HepG2 (cell line): ENCODE measurements at regions not wholly inside any gene's neighbourhood (a gene's known extent, or its start where the extent isn't known, plus 50 kb on each side); places are given as distances from the start of the nearest gene placed in this dataset.

Source experiments
- ATM ChIP-seq: fragments of 450-650 bp; IDR thresholded peaks from 2 replicates; pipeline ENCODE4 v1.7.1; 2017; ENCODE audit warnings: mild to moderate bottlenecking, borderline replicate concordance
- ATRX ChIP-seq: sonication (generic); formaldehyde crosslinking; IDR thresholded peaks from 2 replicates; pipeline ENCODE4 v1.4.0; 2020; ENCODE audit warnings: missing genetic modification reagents, borderline replicate concordance
- JDP2 ChIP-seq: sonication (generic); formaldehyde crosslinking; IDR thresholded peaks from 2 replicates; pipeline ENCODE4 v1.8.1; 2022; ENCODE audit warnings: missing genetic modification reagents, borderline replicate concordance
- MTA1 ChIP-seq: sonication (generic); formaldehyde crosslinking; IDR thresholded peaks from 2 replicates; pipeline ENCODE4 v1.4.0; 2020; ENCODE audit warnings: missing genetic modification reagents, mild to moderate bottlenecking, borderline replicate concordance
- NRL ChIP-seq: sonication (generic); formaldehyde crosslinking; IDR thresholded peaks from 2 replicates; pipeline ENCODE4 v1.5.0; 2020; ENCODE audit warnings: missing genetic modification reagents, mild to moderate bottlenecking, moderate library complexity, borderline replicate concordance
- PHF8 ChIP-seq: sonication (generic); formaldehyde crosslinking; IDR thresholded peaks from 2 replicates; pipeline ENCODE4 v1.5.0; 2020; ENCODE audit warnings: missing genetic modification reagents
- PITX1 ChIP-seq: sonication (generic); formaldehyde crosslinking; IDR thresholded peaks from 2 replicates; pipeline ENCODE4 v1.5.1; 2020; ENCODE audit warnings: mild to moderate bottlenecking, missing genetic modification reagents
- RBFOX2 ChIP-seq: fragments of 200-400 bp; formaldehyde crosslinking; IDR thresholded peaks from 2 replicates; pipeline ENCODE4 v1.6.1; 2017; ENCODE audit warnings: low read depth, mild to moderate bottlenecking, low read length
- ZNF777 ChIP-seq: sonication (generic); formaldehyde crosslinking; IDR thresholded peaks from 2 replicates; pipeline ENCODE4 v1.4.0; 2020; ENCODE audit warnings: missing genetic modification reagents
- ZNF781 ChIP-seq: sonication (generic); formaldehyde crosslinking; IDR thresholded peaks from 2 replicates; pipeline ENCODE4 v1.5.1; 2020; ENCODE audit warnings: borderline replicate concordance, mild to moderate bottlenecking, missing genetic modification reagents; ENCODE audit errors: not compliant biosample characterization
- ZZZ3 ChIP-seq: sonication (generic); formaldehyde crosslinking; IDR thresholded peaks from 2 replicates; pipeline ENCODE4 v1.4.0; 2020; ENCODE audit warnings: missing genetic modification reagents, mild to moderate bottlenecking, borderline replicate concordance
- TF ChIP-seq, protein P1 (sequence below): sonication (generic); formaldehyde crosslinking; IDR thresholded peaks from 2 replicates; pipeline ENCODE4 v1.5.1; 2020; ENCODE audit warnings: mild to moderate bottlenecking, moderate library complexity, missing genetic modification reagents
- TF ChIP-seq, protein P2 (sequence below): sonication (generic); formaldehyde crosslinking; conservative IDR thresholded peaks from 2 replicates; pipeline ENCODE4 v1.4.0; 2020; ENCODE audit warnings: missing genetic modification reagents
- TF ChIP-seq, protein P3 (sequence below): sonication (generic); formaldehyde crosslinking; IDR thresholded peaks from 2 replicates; pipeline ENCODE4 v1.9.0; 2021; ENCODE audit warnings: mild to moderate bottlenecking, missing genetic modification reagents
- TF ChIP-seq, protein P4 (sequence below): sonication (generic); formaldehyde crosslinking; IDR thresholded peaks from 2 replicates; pipeline ENCODE4 v1.4.0; 2020; ENCODE audit warnings: missing genetic modification reagents

DNA sequence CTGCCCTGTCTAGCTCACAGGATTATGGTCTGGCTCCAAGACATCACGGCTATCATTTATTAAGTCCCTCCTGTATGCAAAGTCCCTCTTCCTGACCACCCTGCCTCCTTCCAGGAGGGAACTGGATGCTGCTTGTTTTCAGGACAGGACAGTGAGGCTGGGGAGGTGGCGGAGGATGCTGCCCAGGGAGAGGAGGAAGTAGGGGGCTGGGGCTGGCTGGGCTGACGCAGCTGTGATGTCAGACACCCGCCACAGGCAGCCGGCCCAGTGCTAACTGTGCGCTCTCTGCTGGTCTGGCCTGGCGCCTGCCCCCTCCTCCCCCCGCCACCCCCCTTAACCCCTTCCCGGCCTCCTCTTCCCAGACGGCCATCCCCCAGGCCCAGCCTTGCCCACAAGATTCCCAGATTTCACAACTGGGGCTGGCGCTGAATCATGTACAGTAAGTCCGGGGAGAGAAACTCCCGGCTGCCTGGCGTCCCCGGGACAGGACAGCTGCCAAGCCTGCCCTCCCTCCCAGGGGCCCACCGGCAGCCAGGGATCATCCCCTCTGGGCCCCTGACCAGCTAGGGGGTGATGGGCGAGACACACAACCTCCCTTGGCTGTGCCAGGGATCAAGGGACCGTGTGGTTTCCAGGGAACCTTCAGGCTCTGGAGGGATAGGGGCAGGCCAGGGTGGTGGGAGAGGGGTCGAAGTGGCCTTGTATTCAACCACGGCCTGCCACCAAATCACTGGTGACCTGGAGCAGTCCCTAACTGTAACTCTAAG lies 118.1 kb downstream of the CEBPB start (continued):
- TF ChIP-seq, protein P1, sequence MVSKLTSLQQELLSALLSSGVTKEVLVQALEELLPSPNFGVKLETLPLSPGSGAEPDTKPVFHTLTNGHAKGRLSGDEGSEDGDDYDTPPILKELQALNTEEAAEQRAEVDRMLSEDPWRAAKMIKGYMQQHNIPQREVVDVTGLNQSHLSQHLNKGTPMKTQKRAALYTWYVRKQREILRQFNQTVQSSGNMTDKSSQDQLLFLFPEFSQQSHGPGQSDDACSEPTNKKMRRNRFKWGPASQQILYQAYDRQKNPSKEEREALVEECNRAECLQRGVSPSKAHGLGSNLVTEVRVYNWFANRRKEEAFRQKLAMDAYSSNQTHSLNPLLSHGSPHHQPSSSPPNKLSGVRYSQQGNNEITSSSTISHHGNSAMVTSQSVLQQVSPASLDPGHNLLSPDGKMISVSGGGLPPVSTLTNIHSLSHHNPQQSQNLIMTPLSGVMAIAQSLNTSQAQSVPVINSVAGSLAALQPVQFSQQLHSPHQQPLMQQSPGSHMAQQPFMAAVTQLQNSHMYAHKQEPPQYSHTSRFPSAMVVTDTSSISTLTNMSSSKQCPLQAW (CRISPR knock-in tag): peak; percentile 56; the same call in 1 of the 2 replicates
- TF ChIP-seq PHF8: peak; percentile 78
- no peak for TF ChIP-seq ZNF781 (CRISPR knock-in tag)
- TF ChIP-seq RBFOX2: peak; percentile 72
- TF ChIP-seq PITX1: peak; percentile 80
- no peak; the same call in 1 of the 2 replicates for TF ChIP-seq JDP2
- peak; percentile 85; the same call in 1 of the 2 replicates for TF ChIP-seq ATRX (CRISPR knock-in tag)
- TF ChIP-seq, protein P2, sequence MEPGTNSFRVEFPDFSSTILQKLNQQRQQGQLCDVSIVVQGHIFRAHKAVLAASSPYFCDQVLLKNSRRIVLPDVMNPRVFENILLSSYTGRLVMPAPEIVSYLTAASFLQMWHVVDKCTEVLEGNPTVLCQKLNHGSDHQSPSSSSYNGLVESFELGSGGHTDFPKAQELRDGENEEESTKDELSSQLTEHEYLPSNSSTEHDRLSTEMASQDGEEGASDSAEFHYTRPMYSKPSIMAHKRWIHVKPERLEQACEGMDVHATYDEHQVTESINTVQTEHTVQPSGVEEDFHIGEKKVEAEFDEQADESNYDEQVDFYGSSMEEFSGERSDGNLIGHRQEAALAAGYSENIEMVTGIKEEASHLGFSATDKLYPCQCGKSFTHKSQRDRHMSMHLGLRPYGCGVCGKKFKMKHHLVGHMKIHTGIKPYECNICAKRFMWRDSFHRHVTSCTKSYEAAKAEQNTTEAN (CRISPR knock-in tag): no peak
- TF ChIP-seq ZZZ3: no peak
- TF ChIP-seq, protein P3, sequence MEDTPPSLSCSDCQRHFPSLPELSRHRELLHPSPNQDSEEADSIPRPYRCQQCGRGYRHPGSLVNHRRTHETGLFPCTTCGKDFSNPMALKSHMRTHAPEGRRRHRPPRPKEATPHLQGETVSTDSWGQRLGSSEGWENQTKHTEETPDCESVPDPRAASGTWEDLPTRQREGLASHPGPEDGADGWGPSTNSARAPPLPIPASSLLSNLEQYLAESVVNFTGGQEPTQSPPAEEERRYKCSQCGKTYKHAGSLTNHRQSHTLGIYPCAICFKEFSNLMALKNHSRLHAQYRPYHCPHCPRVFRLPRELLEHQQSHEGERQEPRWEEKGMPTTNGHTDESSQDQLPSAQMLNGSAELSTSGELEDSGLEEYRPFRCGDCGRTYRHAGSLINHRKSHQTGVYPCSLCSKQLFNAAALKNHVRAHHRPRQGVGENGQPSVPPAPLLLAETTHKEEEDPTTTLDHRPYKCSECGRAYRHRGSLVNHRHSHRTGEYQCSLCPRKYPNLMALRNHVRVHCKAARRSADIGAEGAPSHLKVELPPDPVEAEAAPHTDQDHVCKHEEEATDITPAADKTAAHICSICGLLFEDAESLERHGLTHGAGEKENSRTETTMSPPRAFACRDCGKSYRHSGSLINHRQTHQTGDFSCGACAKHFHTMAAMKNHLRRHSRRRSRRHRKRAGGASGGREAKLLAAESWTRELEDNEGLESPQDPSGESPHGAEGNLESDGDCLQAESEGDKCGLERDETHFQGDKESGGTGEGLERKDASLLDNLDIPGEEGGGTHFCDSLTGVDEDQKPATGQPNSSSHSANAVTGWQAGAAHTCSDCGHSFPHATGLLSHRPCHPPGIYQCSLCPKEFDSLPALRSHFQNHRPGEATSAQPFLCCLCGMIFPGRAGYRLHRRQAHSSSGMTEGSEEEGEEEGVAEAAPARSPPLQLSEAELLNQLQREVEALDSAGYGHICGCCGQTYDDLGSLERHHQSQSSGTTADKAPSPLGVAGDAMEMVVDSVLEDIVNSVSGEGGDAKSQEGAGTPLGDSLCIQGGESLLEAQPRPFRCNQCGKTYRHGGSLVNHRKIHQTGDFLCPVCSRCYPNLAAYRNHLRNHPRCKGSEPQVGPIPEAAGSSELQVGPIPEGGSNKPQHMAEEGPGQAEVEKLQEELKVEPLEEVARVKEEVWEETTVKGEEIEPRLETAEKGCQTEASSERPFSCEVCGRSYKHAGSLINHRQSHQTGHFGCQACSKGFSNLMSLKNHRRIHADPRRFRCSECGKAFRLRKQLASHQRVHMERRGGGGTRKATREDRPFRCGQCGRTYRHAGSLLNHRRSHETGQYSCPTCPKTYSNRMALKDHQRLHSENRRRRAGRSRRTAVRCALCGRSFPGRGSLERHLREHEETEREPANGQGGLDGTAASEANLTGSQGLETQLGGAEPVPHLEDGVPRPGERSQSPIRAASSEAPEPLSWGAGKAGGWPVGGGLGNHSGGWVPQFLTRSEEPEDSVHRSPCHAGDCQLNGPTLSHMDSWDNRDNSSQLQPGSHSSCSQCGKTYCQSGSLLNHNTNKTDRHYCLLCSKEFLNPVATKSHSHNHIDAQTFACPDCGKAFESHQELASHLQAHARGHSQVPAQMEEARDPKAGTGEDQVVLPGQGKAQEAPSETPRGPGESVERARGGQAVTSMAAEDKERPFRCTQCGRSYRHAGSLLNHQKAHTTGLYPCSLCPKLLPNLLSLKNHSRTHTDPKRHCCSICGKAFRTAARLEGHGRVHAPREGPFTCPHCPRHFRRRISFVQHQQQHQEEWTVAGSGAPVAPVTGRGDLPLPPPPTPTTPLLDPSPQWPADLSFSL (CRISPR knock-in tag): no peak
- TF ChIP-seq, protein P4, sequence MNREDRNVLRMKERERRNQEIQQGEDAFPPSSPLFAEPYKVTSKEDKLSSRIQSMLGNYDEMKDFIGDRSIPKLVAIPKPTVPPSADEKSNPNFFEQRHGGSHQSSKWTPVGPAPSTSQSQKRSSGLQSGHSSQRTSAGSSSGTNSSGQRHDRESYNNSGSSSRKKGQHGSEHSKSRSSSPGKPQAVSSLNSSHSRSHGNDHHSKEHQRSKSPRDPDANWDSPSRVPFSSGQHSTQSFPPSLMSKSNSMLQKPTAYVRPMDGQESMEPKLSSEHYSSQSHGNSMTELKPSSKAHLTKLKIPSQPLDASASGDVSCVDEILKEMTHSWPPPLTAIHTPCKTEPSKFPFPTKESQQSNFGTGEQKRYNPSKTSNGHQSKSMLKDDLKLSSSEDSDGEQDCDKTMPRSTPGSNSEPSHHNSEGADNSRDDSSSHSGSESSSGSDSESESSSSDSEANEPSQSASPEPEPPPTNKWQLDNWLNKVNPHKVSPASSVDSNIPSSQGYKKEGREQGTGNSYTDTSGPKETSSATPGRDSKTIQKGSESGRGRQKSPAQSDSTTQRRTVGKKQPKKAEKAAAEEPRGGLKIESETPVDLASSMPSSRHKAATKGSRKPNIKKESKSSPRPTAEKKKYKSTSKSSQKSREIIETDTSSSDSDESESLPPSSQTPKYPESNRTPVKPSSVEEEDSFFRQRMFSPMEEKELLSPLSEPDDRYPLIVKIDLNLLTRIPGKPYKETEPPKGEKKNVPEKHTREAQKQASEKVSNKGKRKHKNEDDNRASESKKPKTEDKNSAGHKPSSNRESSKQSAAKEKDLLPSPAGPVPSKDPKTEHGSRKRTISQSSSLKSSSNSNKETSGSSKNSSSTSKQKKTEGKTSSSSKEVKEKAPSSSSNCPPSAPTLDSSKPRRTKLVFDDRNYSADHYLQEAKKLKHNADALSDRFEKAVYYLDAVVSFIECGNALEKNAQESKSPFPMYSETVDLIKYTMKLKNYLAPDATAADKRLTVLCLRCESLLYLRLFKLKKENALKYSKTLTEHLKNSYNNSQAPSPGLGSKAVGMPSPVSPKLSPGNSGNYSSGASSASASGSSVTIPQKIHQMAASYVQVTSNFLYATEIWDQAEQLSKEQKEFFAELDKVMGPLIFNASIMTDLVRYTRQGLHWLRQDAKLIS (CRISPR knock-in tag): peak; percentile 68; the same call in 1 of the 2 replicates
- TF ChIP-seq NRL (CRISPR knock-in tag): peak; percentile 84
- TF ChIP-seq ATM: no peak
- TF ChIP-seq ZNF777 (CRISPR knock-in tag): 0 out of 2 replicates have a peak, but pooled peaks have one; percentile 42
- TF ChIP-seq MTA1 (CRISPR knock-in tag): peak; percentile 93; the same call in 1 of the 2 replicates
